NCI-H82 treated with DMSO at 0.1 percent for 48 hours (cell line): ENCODE measurements at regions not wholly inside any gene's neighbourhood (a gene's known extent, or its start where the extent isn't known, plus 50 kb on each side); places are given as distances from the start of the nearest gene placed in this dataset.

ENCODE experiments used
- DNase-seq: peaks from one replicate; lab custom pipeline; 2025; ENCODE audit not compliant: unreplicated experiment; lab: John Stamatoyannopoulos, UW

- DNase-seq: no peak
These were observed 54.1 kb upstream of the PIK3C2G start for GRCh38 chr12:18207266-18207665.

- no peak for DNase-seq
These were observed 55.1 kb upstream of the PIK3C2G start for GRCh38 chr12:18206198-18206597.

- DNase-seq: no peak
These were observed 57.3 kb upstream of the PIK3C2G start for GRCh38 chr12:18204053-18204452.

- no peak for DNase-seq
These were observed 69.2 kb upstream of the PIK3C2G start for GRCh38 chr12:18192119-18192518.

- no peak for DNase-seq
These were observed 78.2 kb upstream of the PIK3C2G start for GRCh38 chr12:18183141-18183540.

GRCh38 chr12:18171571-18171970, 81.6 kb upstream of the RERGL start:
- no peak for DNase-seq

GRCh38 chr12:18168016-18168415, 78.0 kb upstream of the RERGL start:
- no peak for DNase-seq

GRCh38 chr12:18165889-18166288, 75.9 kb upstream of the RERGL start:
- DNase-seq: no peak

- no peak for DNase-seq
These were observed 75.5 kb upstream of the RERGL start for GRCh38 chr12:18165422-18165871.

GRCh38 chr12:18160901-18161300, 70.9 kb upstream of the RERGL start:
- no peak for DNase-seq

- DNase-seq: no peak
These were observed 69.0 kb upstream of the RERGL start for GRCh38 chr12:18158774-18159557.

- DNase-seq: peak; percentile 69
These were observed 63.8 kb upstream of the RERGL start for GRCh38 chr12:18153826-18154225.

GRCh38 chr12:18151036-18151435, 61.0 kb upstream of the RERGL start:
- no peak for DNase-seq

- DNase-seq: no peak
These were observed 59.0 kb upstream of the RERGL start for GRCh38 chr12:18148961-18149360.

- DNase-seq: no peak
These were observed 56.4 kb upstream of the RERGL start for GRCh38 chr12:18146363-18146762.

- no peak for DNase-seq
These were observed 55.9 kb upstream of the RERGL start for GRCh38 chr12:18145924-18146323.

- no peak for DNase-seq
These were observed 51.3 kb upstream of the RERGL start for GRCh38 chr12:18141048-18141982.

GRCh38 chr12:18139989-18140596, 50.1 kb upstream of the RERGL start:
- no peak for DNase-seq
